HG03097 (cell line): ENCODE measurements at regions not wholly inside any gene's neighbourhood (a gene's known extent, or its start where the extent isn't known, plus 50 kb on each side); places are given as distances from the start of the nearest gene placed in this dataset.

ENCODE experiments used
- ATAC-seq: cut with Tn5 transposase; IDR thresholded peaks from one replicate; pipeline ENCODE4 v1.9.1; 2021; ENCODE audit not compliant: unreplicated experiment, low FRiP score

DNA sequence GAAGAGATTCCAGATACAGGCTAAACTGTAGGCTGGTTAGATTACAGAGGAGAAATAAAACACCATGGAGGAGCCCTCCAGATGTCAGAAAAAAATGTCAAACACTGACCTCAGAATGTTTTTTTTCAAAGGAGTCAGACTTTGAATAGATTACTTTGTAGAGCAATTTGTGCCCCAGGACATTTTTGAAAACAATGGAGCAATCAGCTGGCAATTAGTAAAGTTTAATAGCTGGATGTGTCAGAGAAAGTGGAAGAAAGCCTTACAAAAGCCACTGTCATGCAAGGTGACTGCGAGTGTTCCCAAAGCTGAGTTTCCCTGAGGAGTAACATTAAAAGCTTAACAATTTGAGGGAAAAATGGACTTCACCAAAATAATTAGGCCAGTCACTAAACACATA, 417.8 kb upstream of the CTNND2 start:
- ATAC-seq, result no peak

DNA sequence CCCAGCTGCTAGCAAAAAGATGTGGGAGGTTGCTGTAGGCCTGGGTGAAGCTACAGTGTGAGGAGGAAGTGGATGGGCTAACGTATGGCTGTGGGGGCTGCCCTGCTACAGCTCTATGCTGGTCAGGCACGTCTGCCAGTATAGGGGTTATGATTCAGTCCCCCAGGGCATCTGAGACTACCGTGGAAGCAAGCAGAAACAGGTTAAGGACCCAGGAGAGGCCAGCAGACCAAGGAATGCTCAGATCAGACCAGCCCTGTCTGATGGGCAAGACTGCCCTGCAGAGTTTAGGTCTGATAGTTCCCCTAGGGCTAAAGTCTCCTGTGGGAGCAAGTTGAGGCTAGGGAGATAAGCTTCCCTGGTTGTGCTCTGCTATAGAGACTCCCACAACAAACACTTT, 416.1 kb upstream of the CTNND2 start:
- ATAC-seq, result no peak

- no peak for ATAC-seq
These were observed 412.6 kb upstream of the CTNND2 start for GRCh38 chr5:12316812-12317211.

- ATAC-seq, result no peak
These were observed 411.2 kb upstream of the CTNND2 start for GRCh38 chr5:12315461-12315860.

- ATAC-seq, result peak; percentile 88
These were observed 409.4 kb upstream of the CTNND2 start for GRCh38 chr5:12313602-12314001.

- no peak for ATAC-seq
These were observed 408.1 kb upstream of the CTNND2 start for GRCh38 chr5:12312343-12312742.

- ATAC-seq, result no peak
These were observed 389.9 kb upstream of the CTNND2 start for GRCh38 chr5:12294151-12294550.

DNA sequence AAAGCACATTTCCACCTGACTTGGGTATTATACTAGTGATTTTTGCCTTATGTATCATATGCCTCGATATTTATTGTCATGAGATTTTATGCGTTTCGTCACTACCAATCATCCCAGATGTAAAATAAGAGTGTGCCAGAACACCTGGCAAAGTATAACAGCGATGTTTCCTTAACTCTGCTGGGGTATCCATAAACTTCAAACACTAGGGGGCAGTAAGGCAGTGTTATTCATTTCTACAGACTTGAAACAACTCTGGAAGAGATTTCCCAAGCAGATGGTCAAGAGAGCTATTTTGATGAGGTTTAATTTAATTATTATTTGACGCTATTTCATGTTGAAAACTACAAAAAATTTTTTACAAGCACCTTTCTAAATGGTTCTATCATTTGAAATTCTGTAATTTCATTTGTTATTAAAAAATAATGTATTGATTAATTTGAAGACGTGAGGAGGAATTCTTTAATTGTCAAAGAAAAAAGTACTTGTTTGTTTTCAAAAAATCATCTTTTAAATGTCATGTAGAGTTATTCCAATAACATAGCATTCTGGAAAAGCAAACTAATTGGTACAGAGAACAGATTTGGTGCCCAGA, 388.5 kb upstream of the CTNND2 start:
- no peak for ATAC-seq

- ATAC-seq, result no peak
These were observed 380.4 kb upstream of the CTNND2 start for GRCh38 chr5:12284604-12285003.

GRCh38 chr5:12277504-12278192, 373.4 kb upstream of the CTNND2 start:
- peak; percentile 99 for ATAC-seq

GRCh38 chr5:12274236-12274635, 370.0 kb upstream of the CTNND2 start:
- no peak for ATAC-seq

DNA sequence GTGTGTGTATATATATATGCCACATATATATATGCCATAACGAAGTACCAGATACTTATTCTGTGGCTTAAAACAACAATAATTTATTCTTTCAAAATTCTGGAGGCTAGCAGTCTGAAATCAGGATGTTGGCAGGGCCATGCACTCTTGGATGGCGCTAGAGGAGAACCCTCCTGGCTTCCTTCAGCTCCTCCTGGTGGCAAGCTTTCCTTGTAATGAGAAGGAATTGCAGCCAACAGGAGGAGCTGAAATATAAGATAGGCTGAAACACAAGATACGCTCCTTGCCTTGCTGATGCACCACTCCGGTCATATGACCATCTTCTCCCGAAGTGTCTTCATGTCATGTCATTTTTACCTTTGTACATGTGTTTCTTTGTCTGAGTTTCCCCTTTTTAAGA, 368.1 kb upstream of the CTNND2 start:
- no peak for ATAC-seq

DNA sequence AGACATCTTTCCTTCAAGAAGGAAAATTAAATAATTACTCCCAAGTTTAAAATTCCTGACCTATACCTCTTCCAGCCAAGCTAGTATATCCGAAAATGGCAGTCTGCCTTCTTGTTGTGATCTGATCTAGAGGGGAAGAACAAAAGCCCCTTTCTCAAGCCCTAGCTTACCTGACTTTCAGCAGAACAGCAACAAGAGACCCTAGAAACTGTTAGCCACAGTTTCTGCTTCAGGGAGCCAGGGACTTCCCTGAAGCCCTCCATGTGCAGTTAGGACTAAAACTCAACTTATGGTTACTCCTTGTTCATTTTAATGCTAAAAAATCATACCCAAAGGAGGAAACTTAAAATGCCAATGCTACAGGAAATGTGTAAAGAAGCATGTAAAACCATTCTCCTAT, 366.7 kb upstream of the CTNND2 start:
- no peak for ATAC-seq

GRCh38 chr5:12269164-12269563, 364.9 kb upstream of the CTNND2 start:
- no peak for ATAC-seq

DNA sequence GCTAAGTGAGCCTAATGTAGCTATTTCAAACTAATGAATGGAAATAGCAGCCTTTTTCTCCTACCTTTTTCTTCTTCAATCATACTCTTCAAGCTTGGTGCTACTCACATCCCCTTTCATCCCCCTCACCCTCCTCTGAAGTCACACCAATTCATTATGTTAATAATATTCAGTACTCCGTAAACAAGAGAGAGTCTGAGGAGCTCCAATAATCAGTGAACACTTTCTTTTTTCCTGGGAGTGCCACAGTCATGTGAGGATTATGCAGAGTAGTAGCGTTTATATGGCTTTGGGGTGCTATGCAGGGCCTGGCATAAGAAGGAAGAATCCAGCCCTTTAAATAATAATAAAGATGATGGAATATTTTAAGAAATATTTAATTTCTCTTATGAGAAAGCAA, 354.3 kb upstream of the CTNND2 start:
- ATAC-seq, result no peak

DNA sequence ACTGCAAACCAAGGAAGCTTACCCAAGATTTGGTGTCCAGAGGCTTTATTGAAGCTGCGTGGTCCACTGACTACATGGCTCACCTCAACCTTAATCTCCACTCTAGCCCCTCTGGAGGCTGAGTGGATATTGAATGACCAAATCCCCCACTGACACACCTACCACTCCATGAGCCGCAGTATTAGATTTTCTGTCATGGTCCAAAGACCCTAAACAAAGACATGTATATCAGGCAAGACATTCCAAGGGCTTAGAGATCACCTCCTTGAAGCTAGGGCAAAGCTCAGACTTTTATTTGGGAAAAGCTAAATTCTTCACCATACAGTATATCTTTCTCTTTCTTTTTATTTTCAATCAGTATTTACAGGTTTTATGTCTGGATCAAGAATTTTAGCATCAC, 346.2 kb upstream of the CTNND2 start:
- no peak for ATAC-seq

DNA sequence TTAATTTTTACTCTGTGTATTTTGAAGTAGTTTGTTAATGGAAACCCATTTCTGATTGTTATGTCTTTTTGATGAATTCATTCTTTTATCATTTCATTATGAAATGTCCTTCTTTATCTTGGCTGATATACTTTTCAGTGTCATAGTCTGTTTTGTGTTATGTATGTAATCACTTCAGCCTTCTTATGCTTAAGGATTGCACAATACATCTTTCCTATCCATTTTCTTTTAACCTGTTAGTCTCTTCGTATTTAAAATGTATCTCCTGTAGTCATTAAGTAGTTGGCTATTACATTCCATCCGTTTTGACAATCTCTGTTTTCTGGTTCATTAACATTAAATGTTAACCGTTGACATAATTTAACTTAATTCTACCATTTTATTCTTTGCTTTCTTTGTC, 344.6 kb upstream of the CTNND2 start:
- ATAC-seq, result no peak

GRCh38 chr5:12246036-12246435, 341.8 kb upstream of the CTNND2 start:
- no peak for ATAC-seq

DNA sequence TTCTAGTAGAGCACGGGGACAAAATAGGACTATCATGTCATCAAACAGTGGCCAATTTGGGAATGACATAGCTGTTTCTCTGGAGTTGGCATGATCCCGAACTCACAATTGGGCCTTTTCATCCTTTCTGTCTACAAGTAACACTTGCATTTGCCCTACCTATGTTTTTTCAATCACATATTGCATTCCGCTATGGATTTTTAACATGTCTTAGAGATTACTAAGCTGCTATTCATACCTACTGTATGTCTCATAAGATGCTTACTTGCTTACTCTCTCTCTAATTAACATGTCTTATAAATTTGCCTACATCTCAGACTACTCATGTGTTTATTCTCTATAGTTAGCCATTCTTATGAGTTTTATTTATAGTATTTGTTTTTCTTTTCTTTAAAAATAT, 341.2 kb upstream of the CTNND2 start:
- ATAC-seq, result no peak

GRCh38 chr5:12242950-12243888, 339.0 kb upstream of the CTNND2 start:
- no peak for ATAC-seq

DNA sequence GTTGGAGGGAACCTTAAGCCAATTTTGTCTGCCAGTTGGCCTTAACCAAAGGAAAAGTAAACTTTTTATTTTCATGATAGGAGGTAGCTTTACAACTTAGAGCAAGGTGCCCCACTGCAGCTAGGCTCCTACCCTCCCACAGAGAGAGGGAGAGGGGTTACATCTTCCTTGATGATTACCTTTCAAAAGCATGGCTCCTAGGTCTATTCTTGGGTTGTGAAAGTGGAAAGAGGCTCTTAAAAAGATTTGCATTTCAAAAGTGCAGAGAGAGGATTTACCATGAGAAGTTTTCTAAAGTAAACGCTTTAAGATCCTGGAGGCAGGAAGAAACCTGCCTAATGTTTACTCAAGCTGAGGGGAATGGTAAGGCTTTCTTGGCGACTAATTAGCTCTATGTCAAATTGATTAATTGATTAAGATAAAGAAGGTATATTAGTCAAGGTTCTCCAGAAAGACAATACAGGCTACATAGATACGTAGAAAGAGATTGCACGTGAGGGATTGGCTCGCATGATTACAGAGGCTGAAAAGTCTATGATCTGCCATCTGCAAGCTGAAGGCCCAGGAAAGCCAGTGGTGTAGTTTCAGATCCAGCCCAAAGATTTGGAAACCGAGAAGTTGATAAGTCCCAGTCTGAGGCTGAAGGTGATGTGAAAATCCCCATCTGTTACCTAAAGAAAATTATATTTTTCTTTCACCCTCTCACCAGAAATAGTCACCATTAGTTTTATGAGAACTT, 333.8 kb upstream of the CTNND2 start:
- ATAC-seq, result no peak
